Adipocyte (in vitro differentiated cells): ENCODE measurements at regions not wholly inside any gene's neighbourhood (a gene's known extent, or its start where the extent isn't known, plus 50 kb on each side); places are given as distances from the start of the nearest gene placed in this dataset.
"Not testable (repeated sequence)": the region's sequence is repeated elsewhere in the genome, so short reads cannot be mapped to it uniquely, and the experiment has no call there.

Experiments
- DNase-seq: peaks from one replicate; pipeline ENCODE4 v3.0.0-alpha.2; 2015; ENCODE audit warnings: low read depth
- H3K27me3 ChIP-seq: replicated peaks from 2 replicates; pipeline ENCODE4 v1.7.0; 2013; ENCODE audit warnings: mild to moderate bottlenecking, low read length, moderate library complexity; ENCODE audit not compliant: control insufficient read depth, insufficient read depth
- H3K36me3 ChIP-seq: 2 replicates; pipeline ENCODE4 v1.7.0; 2013; ENCODE audit warnings: low read length, mild to moderate bottlenecking, moderate library complexity; ENCODE audit not compliant: control insufficient read depth, insufficient read depth, severe bottlenecking
- H3K4me1 ChIP-seq: 2 replicates; pipeline ENCODE4 v1.7.0; 2013; ENCODE audit warnings: mild to moderate bottlenecking, low read length, moderate library complexity; ENCODE audit not compliant: control insufficient read depth, insufficient read depth
- H3K4me3 ChIP-seq: 2 replicates; pipeline ENCODE4 v1.7.0; 2013; ENCODE audit warnings: mild to moderate bottlenecking, low read length, moderate library complexity
- H3K9ac ChIP-seq: 2 replicates; pipeline ENCODE4 v1.7.0; 2013; ENCODE audit warnings: mild to moderate bottlenecking, low read length, moderate library complexity
- H3K9me3 ChIP-seq: 2 replicates; pipeline ENCODE4 v1.7.0; 2013; ENCODE audit warnings: mild to moderate bottlenecking, low read length, moderate library complexity; ENCODE audit not compliant: control insufficient read depth

DNA sequence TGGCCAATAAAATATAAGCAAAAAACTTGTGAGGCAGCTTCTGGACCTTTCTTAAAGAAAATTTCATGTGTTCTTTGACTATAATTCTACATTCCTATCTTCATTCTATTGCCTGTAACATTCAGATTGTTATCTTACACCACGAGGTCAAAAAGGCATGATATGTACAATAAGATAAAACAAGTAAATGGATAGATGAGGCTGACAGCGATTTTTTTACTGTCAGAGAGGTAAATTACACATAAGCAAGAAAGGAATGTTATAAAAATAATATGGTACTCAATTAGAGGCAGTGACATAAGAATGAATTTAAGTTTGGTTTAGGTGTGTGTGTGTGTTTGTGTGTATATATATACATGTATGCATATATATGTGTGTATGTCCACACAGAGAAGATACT lies 660.0 kb downstream of the C12orf50 start:
- H3K4me1 ChIP-seq = no peaks in the 10 kb centered on the region
- H3K36me3 ChIP-seq = no peaks in the 10 kb centered on the region
- H3K9ac ChIP-seq = no peak overlapping the region
- no peaks in the 10 kb centered on the region for H3K9me3 ChIP-seq
- H3K4me3 ChIP-seq = no peak overlapping the region
- DNase-seq = no peak
- no peaks in the 10 kb centered on the region for H3K27me3 ChIP-seq

DNA sequence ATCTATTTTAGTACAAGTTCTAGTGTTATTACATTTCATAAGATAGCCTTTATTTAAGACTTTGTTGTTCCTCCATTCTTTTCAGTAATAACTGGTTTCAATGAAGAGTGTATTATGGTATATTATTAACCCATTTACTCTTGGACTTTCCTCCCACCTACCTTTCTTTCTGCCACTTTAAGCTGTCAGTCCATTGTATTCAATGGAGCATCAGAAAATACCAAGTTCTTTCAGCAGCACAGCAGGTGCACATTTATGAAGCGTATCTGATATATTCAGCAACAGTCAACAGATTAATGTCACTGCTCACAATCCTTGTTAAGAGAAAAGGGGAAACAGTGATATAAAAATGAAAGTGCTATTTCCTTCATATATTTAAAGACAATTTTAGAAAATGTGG lies 660.9 kb downstream of the C12orf50 start:
- no peak overlapping the region for H3K9ac ChIP-seq
- no peaks in the 10 kb centered on the region for H3K36me3 ChIP-seq
- DNase-seq = no peak
- H3K27me3 ChIP-seq = no peaks in the 10 kb centered on the region
- no peaks in the 10 kb centered on the region for H3K9me3 ChIP-seq
- H3K4me1 ChIP-seq = no peaks in the 10 kb centered on the region
- H3K4me3 ChIP-seq = no peak overlapping the region

DNA sequence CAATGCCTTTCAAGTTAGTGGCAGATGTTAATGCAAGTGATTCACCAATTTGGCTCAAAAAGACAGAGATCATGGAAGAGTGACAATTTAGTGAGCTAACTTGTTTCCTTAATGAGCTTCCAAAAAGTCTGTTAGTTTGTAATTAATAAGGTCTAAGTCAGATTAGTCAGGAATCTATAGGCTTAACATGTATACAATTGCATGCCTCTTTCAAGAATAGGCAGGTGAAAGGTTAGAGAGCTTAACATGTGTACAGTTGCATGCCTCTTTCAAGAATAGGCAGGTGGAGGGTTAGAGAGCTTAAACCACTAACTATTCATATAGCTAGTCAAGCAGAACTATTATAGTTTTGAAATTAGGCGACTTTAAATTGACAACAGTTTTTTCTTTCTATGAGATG lies 663.8 kb downstream of the C12orf50 start:
- Histone ChIP-seq H3K4me1 (no peaks in the 10 kb centered on the region), H3K4me3 (no peak overlapping the region)

DNA sequence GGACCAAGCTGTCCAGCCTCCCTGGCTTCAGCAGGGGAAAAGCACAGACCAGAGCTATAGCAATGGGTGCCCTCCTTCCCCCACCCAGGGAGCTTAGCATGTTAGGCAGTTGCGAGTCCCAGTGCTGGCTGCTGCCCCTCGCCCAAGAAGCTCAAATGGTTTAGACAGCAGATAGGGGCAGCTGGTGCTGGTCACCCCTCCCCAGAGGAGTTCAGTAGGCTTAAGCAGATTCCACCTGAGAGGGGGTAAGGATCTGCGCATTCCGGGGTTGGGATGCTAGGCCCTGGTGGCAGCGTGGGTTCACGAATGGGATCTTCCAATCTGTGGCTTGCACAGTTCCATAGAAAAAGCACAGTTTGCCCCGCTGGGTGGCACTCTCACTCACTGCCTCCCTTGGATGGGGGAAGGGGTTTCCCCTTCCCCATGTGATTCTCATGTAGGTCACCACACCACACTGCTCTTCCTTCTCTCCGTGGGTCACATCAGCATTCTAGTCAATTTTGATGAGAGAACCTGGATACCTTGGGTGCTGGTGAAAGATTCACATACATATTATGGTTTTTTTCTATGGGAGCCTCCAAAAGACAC lies 665.6 kb downstream of the C12orf50 start:
- no peaks in the 10 kb centered on the region for H3K4me1 ChIP-seq
- no peak overlapping the region for H3K9ac ChIP-seq
- no peaks in the 10 kb centered on the region for H3K27me3 ChIP-seq
- no peak overlapping the region for H3K4me3 ChIP-seq
- no peaks in the 10 kb centered on the region for H3K36me3 ChIP-seq
- no peak for DNase-seq
- H3K9me3 ChIP-seq = peaks cover 17% of the 10 kb centered on the region

More for the DNA sequence above, 663.8 kb downstream of the C12orf50 start:
- DNase-seq = no peak
- no peaks in the 10 kb centered on the region for H3K36me3 ChIP-seq
- peaks cover 6% of the 10 kb centered on the region for H3K9me3 ChIP-seq
- no peaks in the 10 kb centered on the region for H3K27me3 ChIP-seq
- H3K9ac ChIP-seq = no peak overlapping the region

DNA sequence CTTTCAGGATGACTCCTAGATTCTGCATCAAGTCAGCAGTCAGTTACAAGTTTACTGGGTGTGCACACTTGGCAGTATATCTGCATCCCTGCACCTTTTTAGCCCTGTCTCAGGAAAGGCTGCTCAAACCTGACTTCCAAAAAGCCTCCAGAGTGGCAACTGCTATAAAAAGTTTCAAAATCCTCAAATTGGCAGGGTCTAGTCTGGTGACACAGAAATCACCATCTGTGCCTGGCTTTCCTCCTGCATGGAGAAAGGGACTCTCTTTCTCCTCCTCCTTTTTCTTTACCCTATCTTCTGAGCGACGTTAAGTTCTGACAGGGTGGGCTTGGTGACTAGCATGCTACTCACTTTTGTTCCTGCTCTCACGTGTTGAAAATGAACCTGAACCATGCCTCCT lies 679.5 kb downstream of the C12orf50 start:
- Histone ChIP-seq H3K9ac (no peak overlapping the region), H3K27me3 (no peaks in the 10 kb centered on the region), H3K36me3 (no peaks in the 10 kb centered on the region), H3K9me3 (no peaks in the 10 kb centered on the region), H3K4me1 (no peaks in the 10 kb centered on the region), H3K4me3 (no peak overlapping the region)
- no peak for DNase-seq

DNA sequence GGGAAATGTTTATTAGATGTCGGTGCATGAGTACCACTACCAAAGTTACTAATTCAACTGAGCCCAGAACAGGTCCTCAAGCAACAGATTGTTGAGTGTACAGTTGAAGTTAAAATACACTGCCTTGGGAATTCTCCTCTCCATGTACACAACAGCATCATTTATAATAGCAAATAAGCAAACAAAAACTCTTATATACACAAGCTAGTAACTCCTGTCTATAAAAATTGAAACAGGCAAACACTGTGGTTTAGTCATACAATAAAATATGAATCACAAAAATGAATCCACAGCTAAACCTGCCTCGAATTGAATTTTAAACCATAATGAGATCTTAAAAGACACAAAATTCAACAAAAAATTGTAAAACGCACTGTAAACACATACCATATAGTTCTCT lies 681.1 kb downstream of the C12orf50 start:
- DNase-seq = no peak
- Histone ChIP-seq H3K4me1 (no peaks in the 10 kb centered on the region), H3K27me3 (no peaks in the 10 kb centered on the region), H3K4me3 (no peak overlapping the region), H3K9me3 (no peaks in the 10 kb centered on the region), H3K9ac (no peak overlapping the region), H3K36me3 (no peaks in the 10 kb centered on the region)

DNA sequence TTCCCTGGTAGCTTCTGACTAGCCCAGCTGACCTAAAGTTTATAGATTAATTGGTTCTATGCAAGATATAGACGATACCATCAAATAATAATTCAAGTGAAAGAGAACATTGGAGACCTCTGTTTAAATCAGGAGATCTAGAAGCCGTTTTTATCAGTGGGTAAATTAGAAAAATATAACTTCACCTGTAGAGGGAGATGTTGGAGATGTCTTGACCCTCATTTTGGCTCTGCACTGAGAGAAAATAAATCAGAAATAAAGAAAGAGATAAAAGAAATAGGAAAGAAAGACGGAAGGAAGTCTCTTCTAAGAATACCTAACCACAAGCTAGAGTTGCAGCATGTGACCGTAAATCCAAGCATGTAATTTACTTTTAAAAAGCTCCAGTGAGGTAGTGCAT lies 684.5 kb downstream of the C12orf50 start:
- peak; percentile 14 for DNase-seq
- no peak overlapping the region for H3K9ac ChIP-seq
- H3K36me3 ChIP-seq = no peaks in the 10 kb centered on the region
- no peaks in the 10 kb centered on the region for H3K4me1 ChIP-seq
- no peaks in the 10 kb centered on the region for H3K9me3 ChIP-seq
- no peaks in the 10 kb centered on the region for H3K27me3 ChIP-seq
- H3K4me3 ChIP-seq = no peak overlapping the region

DNA sequence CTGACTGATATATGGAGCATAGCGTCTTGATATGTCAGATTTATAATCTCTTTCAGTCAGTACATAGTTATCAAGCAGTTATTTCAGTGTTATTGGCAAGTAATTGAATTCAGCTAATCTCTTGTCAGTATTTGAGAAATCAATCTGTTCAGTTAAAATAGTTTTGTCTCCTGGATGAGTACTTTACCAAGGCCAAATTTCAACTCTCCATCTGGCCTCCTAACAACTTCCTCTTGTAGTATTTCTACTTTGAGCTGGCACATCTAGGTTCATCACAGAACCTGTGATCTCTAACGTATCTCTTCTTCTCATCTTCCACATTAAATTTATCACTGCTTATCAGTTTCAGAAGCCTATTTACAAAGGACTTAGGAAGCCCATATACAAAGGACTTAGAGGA lies 690.5 kb downstream of the C12orf50 start:
- no peak overlapping the region for H3K9ac ChIP-seq
- H3K4me1 ChIP-seq = no peaks in the 10 kb centered on the region
- H3K36me3 ChIP-seq = no peaks in the 10 kb centered on the region
- no peaks in the 10 kb centered on the region for H3K9me3 ChIP-seq
- no peak overlapping the region for H3K4me3 ChIP-seq
- H3K27me3 ChIP-seq = no peaks in the 10 kb centered on the region
- no peak for DNase-seq

DNA sequence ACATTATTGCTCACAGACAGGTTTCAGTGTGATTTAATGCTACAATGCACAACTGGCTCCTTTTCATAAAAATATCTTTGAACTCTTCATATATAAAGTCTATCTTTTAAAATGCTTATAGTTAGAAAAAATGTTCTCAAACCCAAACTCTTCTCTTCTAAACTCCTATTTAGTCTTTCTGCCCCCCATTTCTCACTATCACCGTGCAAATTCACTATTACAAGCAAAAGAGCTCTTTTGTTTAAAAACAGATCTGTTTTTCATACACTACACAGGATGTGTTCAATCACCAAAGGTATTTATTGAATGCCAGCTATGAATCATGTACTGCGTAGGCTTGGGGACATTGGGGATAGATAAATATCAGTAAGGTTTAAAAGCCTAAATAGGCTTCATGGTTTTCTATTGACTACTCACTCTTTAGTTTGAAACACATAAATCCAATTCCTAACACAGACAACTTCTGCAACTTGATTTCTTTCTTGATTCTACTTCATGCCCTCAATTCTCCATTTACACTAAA lies 692.3 kb downstream of the C12orf50 start:
- no peaks in the 10 kb centered on the region for H3K36me3 ChIP-seq

DNA sequence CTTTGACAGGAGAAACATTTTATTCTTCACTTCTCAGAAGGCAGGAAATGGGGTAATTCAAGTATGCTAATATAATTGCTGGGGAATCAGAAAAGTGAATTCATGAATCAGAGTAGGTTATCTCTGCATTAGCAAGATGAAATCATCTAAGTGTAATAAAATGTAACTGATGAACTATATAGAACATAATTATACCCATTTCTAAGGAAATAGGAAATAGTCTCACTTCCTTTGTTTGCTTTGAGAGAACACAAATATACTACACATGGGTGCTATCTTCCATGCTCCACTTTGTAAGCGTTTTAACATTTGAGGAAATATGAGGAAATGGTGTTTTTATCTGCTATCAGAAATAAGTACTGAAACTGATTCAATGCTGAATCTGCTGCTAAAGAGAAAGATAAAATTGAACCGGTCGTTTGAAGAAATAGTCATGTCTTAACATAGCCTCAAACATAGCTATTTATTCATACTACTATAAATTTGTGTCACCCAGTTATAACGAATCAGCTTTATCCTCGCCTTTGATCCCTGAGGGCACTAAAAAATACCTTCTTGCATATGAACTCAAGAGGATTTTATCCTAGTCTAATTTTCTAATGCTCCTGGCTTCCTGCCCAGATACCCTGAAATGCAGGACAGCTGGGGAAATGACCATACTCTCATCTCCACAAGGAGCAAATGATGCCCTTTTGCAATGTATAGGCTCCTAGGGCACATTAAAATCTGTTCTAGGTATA lies 696.0 kb downstream of the C12orf50 start:
- no peaks in the 10 kb centered on the region for H3K36me3 ChIP-seq
- no peak overlapping the region for H3K4me3 ChIP-seq
- no peaks in the 10 kb centered on the region for H3K4me1 ChIP-seq
- no peaks in the 10 kb centered on the region for H3K27me3 ChIP-seq
- no peaks in the 10 kb centered on the region for H3K9me3 ChIP-seq
- peak; percentile 9 for DNase-seq
- no peak overlapping the region for H3K9ac ChIP-seq

More for the DNA sequence above, 692.3 kb downstream of the C12orf50 start:
- no peaks in the 10 kb centered on the region for H3K4me1 ChIP-seq
- DNase-seq = peak; percentile 32
- H3K9ac ChIP-seq = no peak overlapping the region
- H3K27me3 ChIP-seq = no peaks in the 10 kb centered on the region
- no peak overlapping the region for H3K4me3 ChIP-seq
- H3K9me3 ChIP-seq = no peaks in the 10 kb centered on the region

DNA sequence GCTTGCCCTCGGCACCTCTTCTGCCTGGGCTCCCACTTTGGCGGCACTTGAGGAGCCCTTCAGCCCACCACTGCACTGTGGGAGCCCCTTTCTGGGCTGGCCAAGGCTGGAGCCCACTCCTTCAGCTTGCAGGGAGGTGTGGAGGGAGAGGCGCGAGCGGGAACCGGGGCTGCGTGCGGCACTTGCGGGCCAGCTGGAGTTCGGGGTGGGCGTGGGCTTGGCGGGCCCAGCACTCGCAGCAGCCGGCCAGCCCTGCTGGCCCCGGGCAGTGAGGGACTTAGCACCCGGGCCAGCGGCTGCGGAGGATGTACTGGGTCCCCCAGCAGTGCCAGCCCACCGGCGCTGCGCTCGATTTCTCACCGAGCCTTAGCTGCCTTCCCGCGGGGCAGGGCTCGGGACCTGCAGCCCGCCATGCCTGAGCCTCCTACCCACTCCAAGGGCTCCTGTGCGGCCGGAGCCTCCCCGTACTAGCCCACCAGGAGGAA lies 699.1 kb downstream of the C12orf50 start:
- H3K4me3 ChIP-seq, H3K9me3 ChIP-seq, H3K4me1 ChIP-seq, DNase-seq, H3K27me3 ChIP-seq, H3K36me3 ChIP-seq, H3K9ac ChIP-seq: not testable (repeated sequence)
